H7 (cell line): ENCODE measurements at regions not wholly inside any gene's neighbourhood (a gene's known extent, or its start where the extent isn't known, plus 50 kb on each side); places are given as distances from the start of the nearest gene placed in this dataset.
A peak's percentile ranks its signal among the peaks of the same experiment; 100 is the strongest.
"Not testable (repeated sequence)": the region's sequence is repeated elsewhere in the genome, so short reads cannot be mapped to it uniquely, and the experiment has no call there.

Experiments used
- DNase-seq: peaks from one replicate; pipeline ENCODE4 v3.0.0; 2012
- H3K27me3 ChIP-seq: 2 replicates; pipeline ENCODE4 v1.6.0; 2011; ENCODE audit warnings: mild to moderate bottlenecking, low read length; ENCODE audit not compliant: control insufficient read depth, insufficient read depth
- H3K36me3 ChIP-seq: replicated peaks from 2 replicates; pipeline ENCODE4 v1.5.1; 2011; ENCODE audit warnings: low read length; ENCODE audit not compliant: control insufficient read depth, insufficient read depth
- H3K4me3 ChIP-seq: 2 replicates; pipeline ENCODE4 v1.5.1; 2011; ENCODE audit warnings: low read depth, mild to moderate bottlenecking, control low read depth, low read length, moderate library complexity; ENCODE audit not compliant: insufficient read depth

DNA sequence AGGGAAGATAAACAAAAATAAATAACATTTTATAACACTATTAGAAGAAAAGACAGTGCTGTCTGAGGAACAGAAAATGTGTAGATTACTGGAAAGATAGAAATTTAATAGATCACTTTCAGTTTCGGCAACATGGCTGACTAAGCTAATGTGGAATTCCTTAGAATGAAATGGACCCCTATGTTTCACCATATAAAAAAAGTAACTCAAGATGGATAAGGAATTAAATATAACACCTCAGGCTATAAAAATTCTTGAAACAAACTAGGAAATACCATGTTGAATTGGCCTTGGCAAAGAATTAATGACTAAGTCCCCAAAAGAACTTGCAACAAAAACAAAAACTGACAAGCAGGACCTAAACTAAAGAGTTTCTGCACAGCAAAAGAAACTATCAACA is 558.3 kb downstream of the CHSY3 start:
- DNase-seq: no peak
- Histone ChIP-seq H3K4me3 (no peak overlapping the region), H3K27me3 (no peaks in the 10 kb centered on the region), H3K36me3 (no peaks in the 10 kb centered on the region)

- no peaks in the 10 kb centered on the region for H3K36me3 ChIP-seq
- no peaks in the 10 kb centered on the region for H3K27me3 ChIP-seq
- no peak for DNase-seq
- H3K4me3 ChIP-seq: no peak overlapping the region
Observed at GRCh38 chr5:130455175-130455574, 550.9 kb downstream of the CHSY3 start.

DNA sequence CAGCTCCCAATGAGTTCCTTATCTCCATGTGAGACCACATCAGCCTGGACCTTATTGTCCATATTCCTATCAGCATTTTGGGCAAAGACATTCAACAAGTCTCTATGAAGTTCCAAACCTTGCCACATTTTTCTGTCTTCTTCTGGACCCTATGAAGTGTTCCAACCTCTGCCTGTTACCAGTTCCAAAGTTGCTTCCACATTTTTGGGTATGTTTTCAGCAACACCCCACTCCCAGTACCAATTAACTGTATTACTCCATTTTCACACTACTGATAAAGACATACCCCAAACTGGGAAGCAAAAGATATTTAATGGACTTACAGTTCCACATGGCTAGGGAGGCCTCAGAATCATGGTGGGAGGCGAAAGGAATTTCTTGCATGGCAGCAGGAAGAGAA is 548.5 kb downstream of the CHSY3 start:
- no peak for DNase-seq
- H3K4me3 ChIP-seq: no peak overlapping the region
- H3K27me3 ChIP-seq: no peaks in the 10 kb centered on the region
- no peaks in the 10 kb centered on the region for H3K36me3 ChIP-seq

- Histone ChIP-seq H3K36me3 (no peaks in the 10 kb centered on the region), H3K4me3 (no peak overlapping the region), H3K27me3 (no peaks in the 10 kb centered on the region)
- DNase-seq: no peak
Observed at GRCh38 chr5:130436430-130436829, 532.2 kb downstream of the CHSY3 start.

- Histone ChIP-seq H3K4me3 (no peak overlapping the region), H3K27me3 (no peaks in the 10 kb centered on the region), H3K36me3 (no peaks in the 10 kb centered on the region)
- DNase-seq: no peak
Observed at GRCh38 chr5:130427222-130427955, 523.1 kb downstream of the CHSY3 start.

- Histone ChIP-seq H3K36me3 (no peaks in the 10 kb centered on the region), H3K4me3 (no peak overlapping the region), H3K27me3 (no peaks in the 10 kb centered on the region)
- DNase-seq: no peak
Observed at GRCh38 chr5:130425424-130425823, 521.2 kb downstream of the CHSY3 start.

DNA sequence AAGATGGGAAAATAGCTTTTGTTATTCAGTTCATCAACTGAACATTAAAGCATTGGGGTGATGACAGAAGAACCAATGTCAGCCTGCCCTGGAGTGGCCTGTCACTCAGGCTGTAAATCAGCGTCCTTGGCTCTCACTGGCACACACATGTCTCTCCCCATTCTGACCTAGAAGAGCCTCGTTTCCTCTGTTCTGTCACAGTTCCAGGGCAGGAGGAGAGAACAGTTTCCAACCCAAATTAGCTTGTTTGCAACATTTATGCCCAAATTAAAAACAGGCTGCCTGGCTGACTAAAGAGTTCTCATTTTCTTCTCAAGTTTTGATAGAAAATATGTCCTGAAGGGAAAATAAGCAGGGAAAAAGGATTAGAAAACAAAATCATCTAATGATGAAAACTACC is 520.1 kb downstream of the CHSY3 start:
- Histone ChIP-seq H3K36me3 (no peaks in the 10 kb centered on the region), H3K4me3 (no peak overlapping the region), H3K27me3 (no peaks in the 10 kb centered on the region)
- DNase-seq: no peak

DNA sequence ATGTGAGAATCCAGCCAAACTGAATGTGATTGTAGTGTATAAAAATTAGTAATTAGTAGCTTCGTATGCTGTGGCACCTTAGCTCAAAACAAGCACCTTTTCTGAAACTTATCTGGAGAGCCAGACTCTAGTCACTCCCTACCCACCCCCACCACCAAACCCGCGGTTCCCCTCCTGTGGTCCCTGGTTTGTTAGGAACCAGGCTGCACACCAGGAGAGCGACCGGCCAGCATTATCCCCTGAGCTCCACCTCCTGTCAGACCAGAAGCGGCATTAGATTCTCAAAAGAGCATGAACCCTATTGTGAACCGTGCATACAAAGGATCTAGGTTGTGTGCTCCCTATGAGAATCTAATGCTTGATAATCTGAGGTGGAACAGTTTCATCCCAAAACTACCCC is 498.6 kb downstream of the CHSY3 start:
- Histone ChIP-seq H3K4me3 (no peak overlapping the region), H3K27me3 (no peaks in the 10 kb centered on the region), H3K36me3 (no peaks in the 10 kb centered on the region)
- DNase-seq: peak; percentile 28

DNA sequence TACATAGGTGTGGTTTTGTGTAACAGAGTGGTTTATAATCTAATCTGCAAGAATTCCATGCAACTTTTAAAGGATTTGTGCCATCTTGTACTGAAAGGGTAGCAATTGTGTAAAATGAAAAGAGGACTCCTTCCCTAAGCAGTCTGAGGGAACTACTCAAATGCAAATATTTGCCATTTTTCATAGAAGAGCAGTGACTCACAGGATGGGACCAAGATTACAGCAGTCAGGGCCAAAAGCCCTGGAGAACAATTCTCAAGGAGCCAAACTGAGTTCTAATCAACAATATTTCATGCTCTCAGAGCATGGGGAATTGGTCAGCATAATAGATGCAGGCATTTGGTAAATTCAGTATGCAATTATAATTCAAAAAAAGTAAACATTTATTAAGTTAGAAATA is 495.8 kb downstream of the CHSY3 start:
- no peak overlapping the region for H3K4me3 ChIP-seq
- no peaks in the 10 kb centered on the region for H3K36me3 ChIP-seq
- H3K27me3 ChIP-seq: no peaks in the 10 kb centered on the region
- DNase-seq: no peak

DNA sequence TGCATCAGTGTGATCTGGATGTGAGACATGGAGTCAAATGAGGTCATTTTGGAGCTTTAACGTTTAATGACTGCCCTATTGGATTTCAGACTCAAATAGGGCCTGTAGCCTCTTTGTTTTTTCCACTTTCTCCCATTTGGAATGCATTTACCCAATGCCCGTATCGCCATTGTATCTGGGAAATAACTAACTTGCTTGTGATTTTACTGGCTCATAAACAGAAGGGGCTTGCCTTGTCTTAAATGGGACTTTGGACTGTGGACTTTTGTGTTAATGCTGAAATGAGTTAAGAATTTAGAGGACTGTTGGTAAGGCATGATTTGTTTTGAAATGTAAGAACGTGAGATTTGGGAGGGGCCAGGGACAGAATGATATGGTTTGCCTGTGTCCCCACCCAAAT is 494.6 kb downstream of the CHSY3 start:
- no peak for DNase-seq
- H3K4me3 ChIP-seq: no peak overlapping the region
- no peaks in the 10 kb centered on the region for H3K36me3 ChIP-seq
- H3K27me3 ChIP-seq: no peaks in the 10 kb centered on the region

DNA sequence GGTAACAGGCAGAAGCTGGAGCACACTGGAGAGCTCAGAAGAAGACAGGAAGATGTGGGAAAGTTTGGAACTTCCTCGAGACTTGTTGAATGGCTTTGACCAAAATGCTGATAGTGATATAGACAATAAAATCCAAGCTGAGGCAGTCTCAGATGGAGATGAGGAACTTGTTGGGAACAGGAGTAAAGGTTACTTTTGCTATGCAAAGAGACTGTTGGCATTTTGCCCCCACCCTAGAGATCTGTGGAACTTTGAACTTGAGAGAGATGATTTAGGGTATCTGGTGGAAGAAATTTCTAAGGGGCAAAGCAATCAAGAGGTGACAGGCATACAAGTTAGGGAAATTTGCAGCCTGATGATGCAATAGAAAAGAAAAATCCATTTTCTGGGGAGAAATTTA is 493.5 kb downstream of the CHSY3 start:
- H3K27me3 ChIP-seq, DNase-seq, H3K4me3 ChIP-seq, H3K36me3 ChIP-seq: not testable (repeated sequence)

DNA sequence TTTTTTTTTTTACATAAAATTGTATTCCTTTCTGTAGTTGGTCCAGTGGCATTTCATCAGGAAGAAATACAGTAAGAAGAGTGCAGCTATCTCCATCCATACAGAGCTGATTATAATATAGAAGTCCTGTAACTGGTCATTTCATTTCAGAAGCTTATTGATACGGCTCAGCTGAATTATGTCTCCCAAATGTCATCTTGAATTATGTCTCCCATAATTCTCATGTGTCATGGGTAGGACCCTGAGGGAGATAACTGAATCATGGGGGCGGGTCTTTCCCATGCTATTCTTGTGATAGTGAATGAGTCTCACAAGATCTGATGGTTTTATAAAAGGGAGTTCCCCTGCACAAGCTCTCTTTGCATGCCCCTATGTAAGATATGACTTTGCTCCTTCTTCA is 492.9 kb downstream of the CHSY3 start:
- Histone ChIP-seq H3K27me3 (no peaks in the 10 kb centered on the region), H3K36me3 (no peaks in the 10 kb centered on the region), H3K4me3 (no peak overlapping the region)
- DNase-seq: no peak

DNA sequence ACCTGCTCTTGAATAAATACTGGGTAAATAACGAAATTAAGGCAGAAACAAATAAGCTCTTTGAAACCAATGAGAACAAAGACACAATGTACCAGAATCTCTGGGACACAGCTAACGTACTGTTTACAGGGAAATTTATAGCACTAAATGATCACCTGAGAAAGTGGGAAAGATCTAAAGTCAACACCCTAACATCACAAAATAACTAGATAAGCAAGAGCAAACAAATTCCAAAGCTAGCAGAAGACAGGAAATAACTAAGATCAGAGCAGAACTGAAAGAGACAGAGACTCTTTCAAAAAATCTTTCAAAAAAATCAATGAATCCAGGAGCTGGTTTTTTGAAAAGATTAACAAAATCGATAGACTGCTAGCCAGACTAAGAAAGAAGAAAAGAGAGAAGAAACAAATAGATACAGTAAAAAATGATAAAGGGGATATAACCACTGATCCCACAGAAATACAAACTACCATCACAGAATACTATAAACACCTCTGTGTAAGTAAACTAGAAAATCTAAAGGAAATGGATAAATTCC is 487.5 kb downstream of the CHSY3 start:
- H3K4me3 ChIP-seq, DNase-seq, H3K36me3 ChIP-seq, H3K27me3 ChIP-seq: not testable (repeated sequence)

DNA sequence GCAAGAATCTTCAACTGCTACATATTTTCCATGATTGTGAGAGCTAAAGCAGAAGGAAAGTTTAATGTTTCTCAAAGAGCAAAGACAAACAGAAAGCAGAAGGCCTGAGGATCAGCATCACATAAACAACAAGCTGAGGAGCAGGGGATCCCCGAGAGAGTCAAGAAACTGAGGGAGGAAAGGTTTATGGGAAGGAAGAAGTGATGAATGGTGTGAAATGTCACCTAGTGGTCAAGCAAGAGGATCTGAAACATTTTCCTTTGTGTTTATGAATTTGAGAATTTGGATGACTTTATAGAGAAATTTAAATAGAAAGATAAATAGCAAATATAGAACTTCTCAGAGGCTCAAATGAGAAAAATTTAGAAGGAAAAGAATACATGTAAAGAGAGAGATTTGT is 481.9 kb downstream of the CHSY3 start:
- no peak overlapping the region for H3K4me3 ChIP-seq
- no peaks in the 10 kb centered on the region for H3K27me3 ChIP-seq
- H3K36me3 ChIP-seq: no peaks in the 10 kb centered on the region
- no peak for DNase-seq

DNA sequence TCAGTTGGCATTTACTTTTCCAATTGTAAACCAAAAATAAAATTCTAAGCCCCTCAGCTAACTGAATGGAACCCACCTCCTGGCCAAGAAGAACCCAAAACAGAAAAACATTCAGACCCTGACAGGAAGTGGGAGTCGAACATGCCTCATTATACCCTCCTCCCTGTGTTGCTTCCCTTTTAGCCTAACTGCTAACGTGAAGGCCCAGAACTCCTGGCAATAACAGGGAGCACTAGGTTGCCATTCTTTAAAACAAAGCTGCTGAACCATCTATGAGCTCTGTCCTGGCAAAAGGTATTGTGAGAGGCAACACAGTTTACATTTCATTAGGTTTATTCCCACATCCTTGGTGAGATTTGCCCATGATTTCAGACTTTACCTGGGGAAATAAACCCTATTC is 481.4 kb downstream of the CHSY3 start:
- Histone ChIP-seq H3K4me3 (no peak overlapping the region), H3K36me3 (no peaks in the 10 kb centered on the region), H3K27me3 (no peaks in the 10 kb centered on the region)
- DNase-seq: no peak

DNA sequence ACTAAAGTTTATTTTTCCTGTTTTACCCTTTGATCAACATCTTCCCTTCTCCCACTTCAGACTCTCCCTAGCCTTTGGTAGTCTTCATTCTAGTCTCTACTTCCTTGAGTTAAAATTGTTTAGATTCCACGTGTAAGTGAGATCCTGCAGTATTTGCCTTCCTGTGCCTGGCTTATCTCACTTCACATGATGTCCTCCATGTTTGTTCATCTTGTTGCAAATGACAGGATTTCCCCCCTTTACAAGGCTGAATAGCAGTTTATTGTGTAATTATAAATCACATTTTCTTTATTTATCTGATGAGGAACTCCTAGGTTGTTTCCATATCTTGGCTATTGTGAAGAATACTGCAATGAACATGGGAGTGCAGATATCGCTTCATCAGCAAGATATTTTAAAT is 461.7 kb downstream of the CHSY3 start:
- Histone ChIP-seq H3K27me3 (no peaks in the 10 kb centered on the region), H3K36me3 (no peaks in the 10 kb centered on the region), H3K4me3 (no peak overlapping the region)
- DNase-seq: no peak
